Activated CD4-positive, CD25-positive, alpha-beta regulatory T cell (primary cell): ENCODE measurements at regions not wholly inside any gene's neighbourhood (a gene's known extent, or its start where the extent isn't known, plus 50 kb on each side); places are given as distances from the start of the nearest gene placed in this dataset.

Experiments used
- DNase-seq, 4 experiments: peaks; one replicate each; lab custom pipeline; 2025; lab: John Stamatoyannopoulos, UW

DNA sequence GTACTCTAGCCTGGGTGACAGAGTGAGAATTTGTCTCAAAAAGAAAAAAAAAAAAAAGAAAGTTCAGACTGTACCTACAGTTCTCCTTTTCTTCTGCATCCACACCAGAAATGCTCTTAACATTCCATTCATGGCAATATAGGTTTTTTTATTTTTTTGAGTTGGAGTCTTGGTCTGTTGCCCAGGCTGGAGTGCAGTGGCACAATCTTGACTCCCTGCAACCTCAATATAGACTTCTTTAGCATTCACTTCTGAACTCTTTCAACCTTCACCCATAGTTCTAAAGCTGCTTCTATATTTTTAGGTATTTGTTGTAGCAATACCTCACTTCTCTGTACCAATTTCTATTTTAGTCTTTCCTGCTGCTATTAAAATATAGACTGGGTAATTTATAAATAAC lies 1095.7 kb downstream of the FLRT2 start:
- no peak for DNase-seq

DNA sequence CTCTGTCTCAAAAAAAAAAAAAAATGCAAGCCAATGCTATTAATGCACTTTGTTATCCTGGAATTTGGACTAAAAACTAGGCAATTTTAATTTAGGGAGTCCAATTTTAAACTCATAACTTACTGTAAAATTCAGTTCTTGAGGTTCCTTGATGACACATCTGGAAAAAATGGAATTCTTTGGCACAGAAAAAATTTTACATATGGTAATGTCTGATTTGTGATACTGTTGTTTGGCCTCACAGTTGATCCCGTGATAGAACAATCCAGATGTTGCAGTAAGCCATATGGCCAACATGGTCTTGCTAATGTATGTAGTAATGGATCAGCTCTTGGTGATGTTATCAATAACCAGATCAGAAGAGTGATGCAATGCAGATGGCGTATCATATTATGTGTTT lies 1089.8 kb downstream of the FLRT2 start:
- no peak for DNase-seq

DNA sequence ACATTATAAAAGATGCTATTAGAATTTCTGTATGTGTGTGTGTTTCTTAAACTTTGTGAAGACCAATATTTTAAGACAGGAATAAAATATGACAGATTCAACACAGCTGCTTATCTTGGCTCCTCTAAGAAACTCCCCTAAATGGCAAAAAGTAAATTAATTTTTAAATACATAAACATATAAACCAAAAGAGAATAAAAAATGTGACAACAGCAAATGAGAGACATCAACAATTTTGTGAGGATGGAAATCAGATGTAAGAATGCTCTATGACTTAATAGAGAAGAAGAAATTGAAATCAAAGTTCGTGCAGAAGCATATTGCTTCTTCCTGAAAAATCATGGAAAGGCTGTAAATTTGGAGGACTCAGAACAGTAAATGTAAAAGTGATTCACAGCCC lies 1083.8 kb downstream of the FLRT2 start:
- DNase-seq = no peak

DNA sequence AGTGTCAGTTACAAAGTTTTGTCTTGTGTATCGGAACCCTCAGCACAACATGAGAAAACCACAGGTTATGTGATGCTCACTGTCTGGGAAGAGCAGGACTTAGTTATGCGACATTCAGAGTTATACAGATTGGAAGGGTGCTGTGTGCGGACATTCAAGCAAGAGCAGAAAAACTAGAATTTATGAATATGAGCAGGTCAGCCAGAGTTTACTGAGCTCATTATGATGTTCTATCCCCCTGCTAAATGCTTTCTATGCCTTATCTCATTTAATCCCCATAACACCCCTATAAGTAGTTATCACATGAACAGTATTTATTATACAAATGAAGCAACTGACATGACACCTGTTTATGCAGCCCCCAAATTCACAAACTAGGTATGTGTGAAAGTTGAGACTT lies 1083.2 kb downstream of the FLRT2 start:
- DNase-seq = no peak

DNA sequence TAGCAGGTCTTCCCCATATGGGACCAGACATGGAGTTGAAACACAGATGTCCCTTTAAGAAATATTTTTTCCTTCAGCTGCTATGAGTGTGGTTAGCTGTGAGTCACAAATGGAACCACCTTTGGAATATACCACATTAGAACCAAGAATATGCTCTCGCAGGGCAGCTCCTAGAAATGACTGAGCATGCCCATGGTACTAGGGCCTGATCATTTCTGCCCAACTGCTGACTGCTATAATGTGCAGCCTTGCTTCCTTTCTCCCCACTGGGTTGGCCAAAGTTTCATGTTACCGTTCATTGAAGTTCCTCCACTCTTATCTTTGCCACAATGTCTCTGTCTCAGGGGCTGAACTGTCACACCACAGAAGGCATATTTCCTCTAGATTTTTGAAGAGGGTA lies 1074.6 kb downstream of the FLRT2 start:
- DNase-seq = no peak

DNA sequence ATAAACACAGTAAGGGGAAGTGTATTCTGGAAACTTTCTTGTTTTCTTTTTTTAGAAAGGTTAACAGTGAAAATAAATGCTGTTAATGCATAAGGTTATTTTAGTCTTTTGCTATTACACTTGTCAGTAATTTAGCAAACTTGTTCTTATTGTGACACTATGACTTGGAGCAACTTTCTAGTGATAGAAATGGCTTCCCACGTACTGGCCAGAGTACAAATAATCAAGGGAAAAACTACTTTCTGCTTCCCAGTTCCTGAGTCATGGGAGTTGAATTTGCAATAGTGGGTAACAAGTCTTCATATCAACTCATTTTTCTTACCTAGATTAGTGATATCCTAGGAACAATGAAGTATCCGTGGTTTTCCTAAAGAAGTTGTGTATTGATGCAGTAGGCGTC lies 1072.3 kb downstream of the FLRT2 start:
- DNase-seq = no peak

DNA sequence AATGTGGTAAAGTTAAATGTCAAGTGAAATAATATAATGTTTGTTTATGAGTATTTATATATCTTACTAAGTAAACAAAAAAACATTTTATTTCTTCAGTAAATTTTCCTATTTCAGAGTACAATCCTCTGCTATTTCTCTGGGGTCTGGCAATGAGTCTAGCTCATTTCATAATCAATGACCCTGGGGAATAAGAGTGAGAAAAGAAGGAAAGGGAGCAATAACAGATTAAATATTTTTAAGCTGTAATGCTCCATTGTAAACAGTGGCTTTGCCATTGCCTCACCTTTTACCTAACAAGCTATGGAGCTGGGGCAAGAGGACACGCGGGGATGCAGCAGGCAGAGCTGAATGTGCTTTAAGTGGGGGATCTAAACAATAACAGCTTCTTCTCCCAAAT lies 1071.9 kb downstream of the FLRT2 start:
- DNase-seq = no peak

DNA sequence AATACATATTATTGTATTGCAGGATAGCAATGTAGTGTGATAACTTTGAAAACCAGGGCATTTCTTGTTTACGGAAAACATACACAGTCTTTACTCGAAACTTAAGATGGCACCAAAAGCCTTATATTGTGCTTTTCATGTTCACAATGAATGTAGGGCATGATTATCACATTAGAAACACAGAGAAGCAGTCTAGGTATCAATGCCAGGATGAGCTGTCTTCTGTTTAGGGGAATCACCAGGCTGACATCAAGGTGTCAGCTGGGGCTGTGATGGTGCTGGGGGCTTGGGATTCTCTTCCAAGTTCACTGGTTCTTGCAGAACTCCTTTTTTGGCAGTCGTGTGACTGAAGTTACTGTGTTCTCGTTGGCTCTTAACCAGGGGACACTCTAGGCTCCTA lies 1067.3 kb downstream of the FLRT2 start:
- no peak for DNase-seq

DNA sequence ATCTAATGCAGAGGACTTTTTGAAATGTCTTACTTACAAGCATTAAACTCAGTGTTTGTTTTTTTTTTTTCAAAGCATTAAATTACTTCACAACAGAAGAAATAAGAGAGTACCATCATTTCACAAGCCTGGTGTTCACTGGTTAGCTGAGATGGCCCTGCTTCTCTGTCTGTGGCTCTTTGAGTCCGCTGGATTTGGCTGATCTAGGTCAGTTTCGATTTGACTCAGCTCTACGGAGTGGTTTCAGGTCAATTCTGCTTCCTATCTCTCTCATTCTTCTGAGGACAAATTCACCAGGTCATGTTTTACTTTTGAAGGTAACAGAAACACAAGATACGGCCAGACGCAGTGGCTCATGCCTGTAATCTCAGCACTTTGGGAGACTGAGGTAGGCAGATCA lies 1066.1 kb downstream of the FLRT2 start:
- DNase-seq = no peak

DNA sequence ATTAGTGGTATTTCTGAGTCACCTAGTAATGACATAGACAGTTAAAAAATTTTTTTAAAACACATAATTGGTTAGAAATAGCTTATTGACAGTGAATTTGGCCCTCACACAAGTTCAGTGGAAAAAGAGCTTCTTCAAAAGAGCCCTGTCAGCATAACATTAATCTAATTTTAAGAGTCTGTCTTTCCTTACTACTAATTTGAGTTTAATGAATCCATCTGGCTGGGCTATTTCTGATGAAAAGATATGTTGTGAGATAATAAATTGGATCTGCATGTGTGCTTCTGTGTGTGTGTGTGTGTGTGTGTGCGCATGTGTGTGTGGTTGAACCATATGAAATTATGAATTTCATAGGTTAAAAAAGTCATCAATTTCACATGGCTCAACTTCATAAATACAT lies 1045.2 kb downstream of the FLRT2 start:
- no peak for DNase-seq

DNA sequence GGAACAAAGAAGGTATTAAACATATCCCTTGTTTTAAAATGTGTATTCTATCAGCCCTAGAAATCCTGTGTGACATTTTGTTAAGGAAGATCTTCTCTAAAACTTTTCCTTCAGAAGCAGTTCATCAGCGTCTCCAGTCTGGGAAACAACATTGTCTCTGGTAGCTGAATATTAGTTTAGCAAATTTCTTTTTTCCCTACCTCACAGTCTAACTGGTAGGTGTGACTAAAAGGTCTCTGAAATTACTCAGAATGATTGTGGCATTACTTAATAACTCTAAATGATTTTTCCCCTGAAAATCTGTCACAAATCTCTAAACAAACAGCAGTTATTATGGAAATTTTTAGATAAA lies 1044.8 kb downstream of the FLRT2 start:
- no peak for DNase-seq

DNA sequence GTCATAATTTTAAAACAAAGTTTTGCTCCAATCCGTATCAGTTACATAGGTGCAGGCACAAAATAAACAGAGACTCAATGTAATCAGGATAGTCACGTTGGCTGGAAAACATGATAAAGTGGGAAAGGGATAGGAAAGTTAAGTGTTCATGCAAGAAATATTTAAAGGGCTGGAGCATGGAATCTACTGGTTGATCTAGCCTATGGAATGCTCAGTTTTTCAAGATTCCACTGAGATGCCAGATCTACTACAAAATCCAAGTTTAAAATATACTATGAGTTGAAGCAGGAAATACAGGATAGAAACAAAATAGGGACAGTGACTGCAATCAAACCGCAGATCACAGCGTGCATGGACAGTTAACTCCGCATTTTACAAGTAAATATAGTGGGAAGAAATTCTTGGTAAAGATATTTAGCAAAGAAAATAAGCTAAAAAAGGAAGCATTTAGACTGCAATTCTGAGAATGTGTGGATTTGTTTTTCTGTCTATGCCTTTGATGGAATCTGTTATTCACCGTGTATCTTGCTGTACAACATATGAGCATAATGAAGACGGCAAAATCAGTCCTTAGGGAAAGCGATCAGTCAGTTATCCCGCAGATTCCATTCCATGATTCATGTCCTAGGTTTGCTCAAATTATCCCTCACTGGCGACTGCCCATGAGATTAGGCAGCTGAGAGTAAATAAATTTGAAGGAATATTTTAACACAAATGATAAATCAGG lies 1044.3 kb downstream of the FLRT2 start:
- no peak for DNase-seq

DNA sequence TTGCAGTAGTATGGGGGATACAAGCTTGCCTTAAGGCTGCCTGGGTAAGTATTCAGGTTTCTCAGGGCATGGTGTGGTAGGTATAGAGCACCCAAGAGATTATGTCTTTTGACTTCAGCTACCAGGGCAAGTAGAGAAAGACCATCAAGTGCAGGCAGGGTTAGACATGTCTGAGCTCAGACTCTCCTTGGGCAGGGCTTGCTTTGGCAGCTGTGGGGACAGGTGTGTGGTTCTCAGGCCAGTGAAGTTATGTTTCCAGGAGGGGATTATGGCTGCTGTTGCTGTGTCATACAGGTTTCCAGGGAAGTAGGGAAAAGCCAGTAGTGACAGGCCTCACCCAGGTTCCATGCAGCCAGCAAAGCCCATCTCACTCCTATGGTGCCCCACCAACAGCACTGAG lies 1040.4 kb downstream of the FLRT2 start:
- no peak for DNase-seq

DNA sequence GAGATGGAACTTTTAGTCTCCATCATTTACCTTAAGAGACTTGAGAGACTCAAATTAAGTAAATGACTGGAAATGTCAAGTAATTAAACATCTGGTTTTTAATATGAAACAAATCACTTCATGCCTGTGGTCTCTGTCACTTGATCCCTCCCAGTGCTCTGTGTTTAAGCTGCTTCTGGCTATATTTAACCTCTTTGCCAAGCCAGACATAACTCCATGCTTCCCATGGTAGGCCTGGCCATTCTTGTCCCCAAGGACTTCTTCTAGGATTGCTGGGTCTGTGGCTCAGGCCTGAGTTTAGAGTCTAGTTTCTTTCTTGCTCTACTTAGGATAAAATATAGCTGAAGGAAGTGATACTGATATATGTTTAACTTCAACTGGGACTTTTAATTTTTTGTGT lies 1013.6 kb downstream of the FLRT2 start:
- DNase-seq = no peak

DNA sequence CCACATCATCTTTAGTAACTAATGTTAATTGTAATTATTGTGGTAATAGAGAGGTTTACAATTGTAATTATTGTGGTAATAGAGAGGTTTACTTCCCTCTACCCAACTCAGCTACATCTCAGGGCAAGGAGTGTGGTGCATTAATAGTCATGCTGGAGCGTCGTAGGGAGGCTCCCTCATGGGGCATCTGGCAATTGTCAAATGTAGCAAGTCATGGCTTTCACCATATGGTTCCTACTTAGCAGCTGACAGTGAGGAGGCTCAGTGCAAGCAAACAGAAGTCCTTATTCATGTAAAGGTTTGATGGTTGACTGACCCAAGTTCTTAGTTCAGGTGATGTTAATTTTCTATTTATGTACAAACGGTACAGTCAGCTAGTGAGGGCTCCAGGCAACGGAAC lies 1012.0 kb downstream of the FLRT2 start:
- no peak for DNase-seq

DNA sequence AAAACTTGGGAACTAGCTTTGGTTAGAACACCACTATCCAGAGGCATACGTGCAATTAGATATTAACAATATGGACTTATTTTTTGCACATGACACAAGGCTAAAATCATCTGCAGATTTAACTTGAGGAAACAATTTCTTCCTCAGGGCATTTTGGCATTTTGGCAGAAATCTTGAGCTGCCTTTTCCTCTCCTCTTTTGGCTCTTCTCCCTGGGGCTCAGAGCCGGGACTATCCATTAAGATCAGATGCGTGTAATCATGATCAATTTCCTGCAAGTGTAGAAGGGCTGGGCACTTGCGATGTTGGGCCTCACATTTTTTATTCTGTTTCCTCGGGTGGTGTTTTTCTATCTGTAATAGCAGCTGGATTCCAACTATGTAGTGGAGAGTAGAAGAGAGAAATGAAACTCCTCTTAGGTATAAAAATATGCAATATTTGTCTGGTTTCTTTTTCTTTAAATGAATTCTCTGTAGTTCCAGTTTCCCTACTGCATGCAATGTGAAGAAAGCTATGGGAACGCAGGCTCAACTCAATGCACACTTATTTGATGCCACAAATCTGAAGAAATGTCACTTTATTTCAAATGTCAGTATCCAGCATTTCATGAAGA lies 1010.8 kb downstream of the FLRT2 start:
- no peak for DNase-seq

DNA sequence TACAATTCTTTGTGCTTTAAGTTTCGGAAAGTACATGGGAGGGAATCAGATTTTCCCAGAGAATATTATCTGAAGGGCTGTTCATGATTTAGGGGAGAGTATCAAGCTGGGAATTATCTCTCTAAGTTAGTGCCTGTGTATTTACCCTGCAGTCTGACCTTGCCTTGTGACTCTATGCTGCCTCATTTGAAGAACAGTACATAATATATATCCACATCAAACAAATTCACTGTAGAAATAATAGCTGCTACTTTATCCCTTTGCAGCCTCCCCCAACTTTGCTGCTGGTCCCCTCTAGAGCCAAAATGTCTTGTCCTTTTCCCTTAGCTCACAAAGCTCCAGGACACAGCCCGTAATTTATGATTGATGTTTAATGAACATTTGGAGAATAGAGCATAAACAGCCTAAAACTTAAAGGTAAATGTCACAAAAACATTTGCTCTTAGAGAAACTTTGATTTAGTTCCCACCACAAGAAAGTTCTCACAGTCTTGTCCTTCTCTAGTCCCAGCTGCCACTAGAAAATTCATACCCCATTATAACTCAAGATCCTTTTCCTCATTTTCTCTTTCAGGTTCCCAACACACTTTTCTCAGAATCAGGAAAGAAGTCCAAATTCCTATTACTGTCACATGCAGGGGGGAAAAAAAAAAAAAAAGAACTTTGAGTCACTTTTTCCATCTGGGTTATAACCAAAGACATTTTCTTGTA lies 1009.6 kb downstream of the FLRT2 start:
- no peak for DNase-seq

DNA sequence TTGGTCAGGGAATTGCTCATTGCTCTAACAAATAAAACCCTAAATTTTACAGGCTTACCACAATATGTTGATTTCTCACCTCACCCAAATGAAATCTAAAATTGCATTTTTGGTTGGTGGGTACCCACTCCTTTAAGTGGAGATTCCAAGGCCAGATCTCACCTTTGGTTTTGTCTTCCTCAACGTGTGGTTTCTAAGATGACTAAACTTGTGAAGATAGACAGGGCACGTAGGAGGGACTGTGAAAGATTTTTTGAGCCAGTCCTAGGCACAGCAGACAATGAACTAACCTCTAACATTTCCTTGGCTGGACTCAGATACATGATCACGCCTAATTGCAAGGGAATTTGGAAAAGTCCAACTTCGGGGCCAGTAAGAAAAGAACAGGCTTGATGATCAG lies 1003.9 kb downstream of the FLRT2 start:
- no peak for DNase-seq

DNA sequence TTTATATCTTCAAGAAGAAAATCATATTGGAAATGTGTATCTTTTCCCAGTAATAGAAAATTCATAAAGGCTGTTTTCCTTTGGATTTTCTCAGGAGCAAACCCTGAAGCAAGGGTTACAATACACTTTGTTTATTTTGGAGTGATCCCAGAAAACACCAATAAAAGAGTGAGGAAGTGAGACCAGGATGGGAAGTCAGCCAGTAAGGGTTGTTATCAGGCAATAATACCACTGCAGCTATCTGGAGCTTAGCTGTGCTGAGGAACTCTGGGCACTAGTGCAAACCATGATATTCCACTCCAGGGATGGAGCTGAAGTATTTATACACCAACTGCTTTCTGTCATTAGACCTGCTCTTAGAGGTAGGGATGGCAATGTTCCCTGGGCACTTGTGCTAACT lies 1002.3 kb downstream of the FLRT2 start:
- no peak for DNase-seq

DNA sequence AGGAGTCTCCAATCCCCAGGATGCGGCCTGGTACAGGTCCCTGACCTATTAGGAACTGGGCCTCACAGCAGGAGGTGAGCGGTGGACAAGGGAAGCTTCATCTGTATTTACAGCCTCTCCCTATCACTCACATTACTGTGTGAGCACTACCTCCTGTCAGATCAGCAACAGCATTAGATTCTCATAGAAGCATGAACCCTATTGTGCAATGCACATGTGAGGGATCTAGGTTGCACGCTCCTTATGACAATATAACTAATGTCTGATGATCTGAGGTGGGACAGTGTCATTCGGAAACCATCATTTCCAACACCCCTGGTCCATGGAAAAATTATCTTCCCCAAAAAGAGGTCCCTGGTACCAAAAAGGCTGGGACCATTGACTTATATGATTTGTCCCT lies 1000.5 kb downstream of the FLRT2 start:
- no peak for DNase-seq

DNA sequence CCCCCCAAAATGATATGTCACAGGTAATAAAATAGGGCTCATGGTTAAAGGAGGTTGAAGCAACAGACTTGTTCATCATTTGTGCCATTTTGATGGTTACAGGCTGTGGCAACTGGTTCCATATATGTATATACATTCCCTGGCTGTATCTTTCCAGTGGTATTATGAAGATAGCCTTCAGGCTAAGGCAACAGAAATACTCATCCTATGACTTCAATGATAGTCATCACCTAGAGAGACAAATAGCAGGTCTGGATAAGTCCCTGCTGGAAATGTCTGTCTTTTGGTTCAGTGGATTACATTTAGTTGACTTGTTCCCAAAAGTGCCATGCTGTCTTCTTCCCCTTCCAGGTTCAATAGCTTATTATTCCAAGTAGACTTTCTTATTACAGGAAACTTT lies 997.4 kb downstream of the FLRT2 start:
- no peak for DNase-seq

DNA sequence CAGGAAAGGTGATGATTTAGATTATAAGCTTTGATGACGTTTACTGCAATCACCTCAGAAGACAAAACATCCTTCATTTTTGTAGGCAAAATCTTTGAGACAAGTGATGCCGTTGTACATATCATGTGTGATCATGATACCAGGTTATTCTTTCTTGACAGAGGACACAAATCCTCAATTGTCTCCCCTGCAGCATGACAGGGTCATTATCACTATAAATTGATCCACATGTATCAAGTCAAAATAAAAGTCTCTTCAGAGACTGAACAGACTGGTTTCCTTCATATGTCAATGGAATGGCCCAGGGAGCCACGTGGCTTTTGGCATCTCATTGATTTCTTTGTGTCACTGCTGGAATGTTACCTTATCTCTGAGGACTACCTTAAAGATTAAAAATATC lies 995.7 kb downstream of the FLRT2 start:
- DNase-seq = no peak

DNA sequence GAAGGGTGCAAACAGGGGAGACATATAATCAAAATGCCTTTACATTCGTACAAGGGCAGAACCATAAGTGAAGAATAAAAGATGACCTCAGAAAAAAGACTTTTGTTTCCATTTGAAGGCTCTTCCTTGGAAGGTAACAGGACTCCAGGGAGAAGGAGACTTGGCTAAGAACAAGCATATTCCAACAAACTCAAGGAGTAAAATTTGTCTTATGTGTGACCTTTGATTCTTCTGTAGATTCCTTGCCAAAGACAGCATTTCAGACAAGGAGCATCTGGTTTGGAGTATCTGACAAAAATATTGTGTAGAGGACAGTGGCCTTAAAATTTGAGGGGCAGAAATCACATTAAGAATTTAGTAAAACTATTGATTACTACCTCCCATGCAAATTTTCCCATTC lies 991.9 kb downstream of the FLRT2 start:
- DNase-seq = no peak
